ENCODE measurements at regions not wholly inside any gene's neighbourhood (a gene's known extent, or its start where the extent isn't known, plus 50 kb on each side); places are given as distances from the start of the nearest gene placed in this dataset.

- no peak for TF ChIP-seq CTCF (IDR thresholded peaks at IDR 0.05; ENCODE audit: low read depth, low read length)
- TF ChIP-seq EZH2phosphoT487 (IDR thresholded peaks at IDR 0.05; ENCODE audit: low read depth), result no peak
Observed at GRCh38 chr11:26878959-26879581, 114.8 kb upstream of the FIBIN start.
